RWPE1 (cell line): ENCODE measurements at regions not wholly inside any gene's neighbourhood (a gene's known extent, or its start where the extent isn't known, plus 50 kb on each side); places are given as distances from the start of the nearest gene placed in this dataset.
A peak's percentile ranks its signal among the peaks of the same experiment; 100 is the strongest.

Source experiments
- CTCF ChIA-PET: fragments of 350-600 bp; sonication (Branson Sonifier 250); formaldehyde crosslinking; extraction: SDS; loops from one replicate; lab custom pipeline; 2021; lab: Yijun Ruan, JAX
- POLR2A ChIA-PET: fragments of 400-600 bp; formaldehyde crosslinking; extraction: SDS; loops from one replicate; lab custom pipeline; 2020; ENCODE audit warnings: antibody characterized with exemption; ENCODE audit not compliant: low non-redundant PET; lab: Yijun Ruan, JAX
- DNase-seq: peaks from one replicate; pipeline ENCODE4 v3.0.0; 2012; ENCODE audit warnings: low spot score
- H3K27ac ChIP-seq: fragments of 450-650 bp; 2 replicates; pipeline ENCODE4 v1.5.1; 2017
- TF ChIP-seq, protein P1 (sequence below): fragments of 450-650 bp; conservative IDR thresholded peaks from 2 replicates; pipeline ENCODE4 v1.5.1; 2017; ENCODE audit warnings: low read depth, mild to moderate bottlenecking

DNA sequence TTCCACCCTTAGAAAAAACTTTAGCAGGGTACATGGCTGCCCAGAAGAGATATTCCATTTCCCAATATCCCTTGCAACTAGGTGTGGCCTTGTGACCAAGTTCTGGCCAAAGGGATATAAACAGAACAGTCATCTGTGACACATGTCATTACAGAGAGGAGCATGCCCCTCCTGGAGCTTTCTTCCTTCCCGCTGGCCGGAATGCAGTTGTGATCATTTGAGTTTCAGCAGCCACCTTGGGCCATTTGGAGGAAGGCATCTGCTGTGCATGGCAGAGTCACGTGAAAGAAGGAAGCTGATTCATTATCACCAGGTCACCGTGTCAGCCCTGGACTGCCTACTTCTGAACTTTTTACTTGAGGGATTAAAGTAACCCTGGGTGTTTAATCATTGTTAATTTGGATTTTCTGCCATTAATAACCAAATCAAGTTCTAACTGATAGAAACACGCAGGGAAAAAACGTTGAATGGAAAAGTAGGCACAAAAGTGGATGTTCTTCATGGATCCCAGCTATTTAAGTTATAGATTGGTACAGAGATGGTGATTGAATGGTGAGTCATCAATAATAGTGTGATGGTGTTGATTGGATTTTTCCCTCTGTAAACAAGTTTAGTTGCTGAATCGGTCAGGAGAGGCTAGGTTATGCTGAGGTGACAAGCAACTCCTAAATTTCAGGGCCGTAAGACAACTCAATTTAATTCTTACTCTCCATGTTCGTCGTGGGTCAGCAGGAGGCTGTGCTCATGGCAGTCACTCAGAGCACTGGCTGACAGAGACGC is 80.7 kb upstream of the CCDC167 start:
- H3K27ac ChIP-seq, result no peak overlapping the region
- TF ChIP-seq, protein P1, sequence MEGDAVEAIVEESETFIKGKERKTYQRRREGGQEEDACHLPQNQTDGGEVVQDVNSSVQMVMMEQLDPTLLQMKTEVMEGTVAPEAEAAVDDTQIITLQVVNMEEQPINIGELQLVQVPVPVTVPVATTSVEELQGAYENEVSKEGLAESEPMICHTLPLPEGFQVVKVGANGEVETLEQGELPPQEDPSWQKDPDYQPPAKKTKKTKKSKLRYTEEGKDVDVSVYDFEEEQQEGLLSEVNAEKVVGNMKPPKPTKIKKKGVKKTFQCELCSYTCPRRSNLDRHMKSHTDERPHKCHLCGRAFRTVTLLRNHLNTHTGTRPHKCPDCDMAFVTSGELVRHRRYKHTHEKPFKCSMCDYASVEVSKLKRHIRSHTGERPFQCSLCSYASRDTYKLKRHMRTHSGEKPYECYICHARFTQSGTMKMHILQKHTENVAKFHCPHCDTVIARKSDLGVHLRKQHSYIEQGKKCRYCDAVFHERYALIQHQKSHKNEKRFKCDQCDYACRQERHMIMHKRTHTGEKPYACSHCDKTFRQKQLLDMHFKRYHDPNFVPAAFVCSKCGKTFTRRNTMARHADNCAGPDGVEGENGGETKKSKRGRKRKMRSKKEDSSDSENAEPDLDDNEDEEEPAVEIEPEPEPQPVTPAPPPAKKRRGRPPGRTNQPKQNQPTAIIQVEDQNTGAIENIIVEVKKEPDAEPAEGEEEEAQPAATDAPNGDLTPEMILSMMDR, result no peak
- ChIA-PET POLR2A (interaction anchor here (0.7 kb wide), 1 partner anchor 107 kb away, joined by 3 read pairs; no protein-coding TSS in a partner anchor), CTCF (interaction anchor here (0.6 to 1.1 kb wide), 5 partner anchors 15 to 338 kb away, joined by 3 to 5 read pairs (median 3); no protein-coding TSS in a partner anchor)
- peak; percentile 20 for DNase-seq

DNA sequence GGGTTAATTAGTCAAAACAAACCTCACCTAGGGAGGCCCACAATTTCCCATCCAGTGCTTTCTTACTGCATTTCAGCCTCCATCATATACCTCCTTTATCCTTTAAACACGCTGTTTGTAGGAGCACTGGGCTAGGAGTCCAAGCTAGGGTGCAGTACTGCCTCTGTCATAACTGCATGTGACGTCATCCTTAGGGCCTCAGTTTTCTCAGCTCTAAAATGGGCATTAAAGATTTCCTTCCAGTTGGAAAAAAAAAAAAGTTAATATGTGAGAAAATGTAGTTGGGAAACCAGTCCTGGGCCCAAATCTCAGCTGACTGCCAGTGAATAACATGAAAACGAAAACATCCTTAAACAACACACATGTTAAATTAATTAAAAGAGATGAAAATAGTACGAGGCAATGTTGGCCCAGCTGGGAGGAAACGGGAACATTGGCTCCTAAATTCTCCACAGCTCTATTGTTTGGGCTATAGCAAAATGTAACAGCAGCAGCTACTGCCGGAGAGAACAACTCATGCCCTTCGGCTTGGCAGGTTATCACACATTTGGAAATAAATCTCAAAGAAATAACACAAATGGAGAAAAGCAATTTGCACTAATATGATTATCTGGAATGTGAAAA is 79.9 kb upstream of the CCDC167 start:
- CTCF ChIA-PET, result interaction anchor here (0.6 to 1.1 kb wide), 5 partner anchors 14 to 254 kb away, joined by 3 to 5 read pairs (median 3); no protein-coding TSS in a partner anchor
- TF ChIP-seq, protein P1, result no peak
- no peak overlapping the region for H3K27ac ChIP-seq
- POLR2A ChIA-PET, result interaction anchor here (0.5 to 0.7 kb wide), 2 partner anchors 108 to 155 kb away, joined by 3 to 4 read pairs; no protein-coding TSS in a partner anchor
- no peak for DNase-seq

DNA sequence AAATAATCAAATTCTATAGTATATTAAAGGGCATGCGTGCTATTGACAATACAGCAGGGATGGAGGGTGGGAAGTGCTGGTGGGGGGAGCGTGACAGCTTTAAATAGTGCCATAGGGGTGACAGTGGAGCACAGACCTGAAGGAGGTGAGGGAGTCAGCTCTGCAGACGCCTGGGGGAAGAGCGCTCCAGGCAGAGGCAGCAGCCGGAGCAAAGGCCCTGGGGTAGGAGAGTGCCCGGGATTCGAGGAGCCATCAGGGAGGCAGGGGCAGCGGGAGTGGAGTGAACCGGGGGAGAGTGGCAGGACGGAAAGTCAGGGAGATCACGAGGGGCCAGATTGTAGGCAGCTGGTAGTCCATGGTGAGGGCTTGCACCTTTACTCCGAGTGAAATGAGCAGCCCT is 78.4 kb upstream of the CCDC167 start:
- ChIA-PET CTCF (interaction anchor here (0.6 kb wide), 1 partner anchor 16 kb away, joined by 3 read pairs; no protein-coding TSS in a partner anchor), POLR2A (no interaction called here)
- no peak overlapping the region for H3K27ac ChIP-seq
- TF ChIP-seq, protein P1, result no peak
- no peak for DNase-seq

DNA sequence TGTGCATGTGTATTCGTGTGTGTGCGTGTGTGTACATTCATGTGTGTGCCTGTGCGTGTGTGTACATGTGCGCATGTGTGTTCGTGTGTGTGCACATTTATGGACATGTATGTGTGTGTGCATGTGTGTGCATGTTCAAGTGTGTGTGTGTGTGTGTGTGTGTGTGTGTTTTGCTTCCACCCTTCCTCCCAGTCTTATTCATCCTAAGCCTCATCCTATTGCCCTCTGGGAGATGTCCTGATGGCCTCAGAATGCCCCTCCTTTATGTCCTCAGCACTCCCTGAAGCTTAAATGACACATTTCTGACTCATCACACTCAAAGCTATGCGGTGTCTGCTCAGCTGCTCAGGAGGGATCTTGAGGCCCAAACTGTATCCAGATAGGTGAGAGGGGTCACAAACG is 76.6 kb upstream of the CCDC167 start:
- peak overlapping the region; percentile 47 for H3K27ac ChIP-seq

DNA sequence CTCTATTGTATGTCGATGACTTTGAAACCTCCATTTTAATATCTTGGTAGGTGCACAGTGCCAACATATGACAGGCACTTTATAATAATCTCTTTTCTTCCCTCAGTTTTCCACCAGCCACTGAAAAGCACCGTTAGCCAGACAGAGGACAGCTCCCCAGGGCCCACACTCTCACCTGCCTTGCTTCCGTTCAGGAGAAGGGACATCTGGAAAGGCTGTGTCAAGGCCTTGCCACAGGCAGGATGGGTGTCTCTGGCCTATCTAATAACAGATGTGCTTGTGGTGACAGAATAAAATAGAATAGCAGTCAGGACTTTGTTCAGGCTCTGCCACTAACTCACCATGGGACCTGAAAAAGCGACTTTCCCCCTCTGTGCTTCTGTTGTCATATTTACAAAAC is 75.5 kb upstream of the CCDC167 start:
- ChIA-PET CTCF (interaction anchor here (0.8 kb wide), 1 partner anchor 37 kb away, joined by 3 read pairs; no protein-coding TSS in a partner anchor), POLR2A (no interaction called here)
- TF ChIP-seq, protein P1, result no peak
- no peak for DNase-seq
- H3K27ac ChIP-seq, result no peak overlapping the region

More for the DNA sequence above, 76.6 kb upstream of the CCDC167 start:
- DNase-seq, result peak; percentile 83
- TF ChIP-seq, protein P1, result no peak
- POLR2A ChIA-PET, result no interaction called here
- CTCF ChIA-PET, result interaction anchor here (0.6 to 0.8 kb wide), 2 partner anchors 12 to 38 kb away, joined by 3 read pairs; no protein-coding TSS in a partner anchor

DNA sequence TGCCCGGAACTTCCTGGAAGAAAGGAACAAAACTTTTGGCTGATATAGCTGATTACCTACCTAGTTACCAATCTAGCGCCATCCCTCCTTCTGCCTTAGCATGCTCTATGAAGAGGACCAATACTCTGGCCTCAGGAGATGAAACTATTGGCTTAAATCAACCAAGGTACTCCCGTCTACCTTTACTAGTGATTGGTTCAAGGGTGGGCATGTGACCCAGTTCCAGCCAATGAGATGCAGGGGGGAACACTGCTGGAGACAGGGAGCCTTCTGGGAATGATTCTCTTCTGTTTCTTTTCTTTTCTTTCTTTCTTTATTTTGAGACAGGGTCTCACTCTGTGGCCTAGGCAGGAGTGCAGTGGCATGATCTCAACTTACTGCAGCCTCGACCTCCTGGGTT is 72.6 kb upstream of the CCDC167 start:
- H3K27ac ChIP-seq, result no peak overlapping the region
- no peak for DNase-seq
- ChIA-PET POLR2A (no interaction called here), CTCF (interaction anchor here (0.6 kb wide), 1 partner anchor 67 kb away, joined by 6 read pairs; no protein-coding TSS in a partner anchor)
- TF ChIP-seq, protein P1, result no peak
